ENCODE measurements at regions not wholly inside any gene's neighbourhood (a gene's known extent, or its start where the extent isn't known, plus 50 kb on each side); places are given as distances from the start of the nearest gene placed in this dataset.

DNA sequence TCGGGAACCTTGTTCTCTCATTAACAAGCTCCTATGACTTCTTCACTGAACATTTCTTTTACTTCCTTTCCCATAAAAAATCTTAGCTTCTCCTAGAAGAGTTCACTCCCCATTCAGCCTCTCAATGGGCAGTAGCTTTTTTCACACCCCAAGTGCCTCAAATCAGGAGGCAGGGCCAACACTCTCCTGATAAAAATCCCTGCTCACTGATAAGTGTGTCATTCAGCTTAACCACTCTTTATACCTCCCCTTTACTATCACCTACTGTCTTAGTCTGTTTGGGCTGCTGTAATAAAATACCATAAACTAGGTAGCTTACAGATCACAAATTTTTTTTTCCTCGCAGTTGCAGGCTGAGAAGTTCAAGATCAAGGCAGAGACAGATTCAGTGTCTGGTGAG is 400.4 kb downstream of the WDR72 start:
- no peaks in the 10 kb centered on the region for H3K4me1 ChIP-seq (replicated peaks in 1 of 2; ENCODE audit: control insufficient read depth in 2 of 2, insufficient read depth in 2 of 2, low read length in 2 of 2)
- ChIA-PET POLR2A (no interaction called here), CTCF (ENCODE audit: low intra/inter-chr PET ratio) (no interaction called here)
- no peaks in the 10 kb centered on the region for H3K9me1 ChIP-seq (ENCODE audit: control insufficient read depth, insufficient read depth, low read length)
- H2AFZ ChIP-seq (ENCODE audit: low read depth, low read length): no peak overlapping the region
- no peak overlapping the region for H3K4me2 ChIP-seq (ENCODE audit: insufficient read depth, low read length)
- 0% methylated on average over 2 of the region's 2 CpGs for WGBS (ENCODE audit: insufficient coverage, low coverage, missing lambda C conversion rate)
- H3K9me3 ChIP-seq (replicated peaks; ENCODE audit: control insufficient read depth, insufficient read depth, low read depth, low read length): no peaks in the 10 kb centered on the region
- no peak for TF ChIP-seq CREB1 (IDR thresholded peaks at IDR 0.05)
- no peak for TF ChIP-seq CREB1 (CRISPR knock-in tag; IDR thresholded peaks at IDR 0.05)
- no peak for TF ChIP-seq NR2F6 (CRISPR knock-in tag; IDR thresholded peaks at IDR 0.05)
- no peak for TF ChIP-seq PTTG1 (tag; IDR thresholded peaks at IDR 0.05; ENCODE audit: low read depth)
- no peak for TF ChIP-seq NFIC (IDR thresholded peaks at IDR 0.05)
- TF ChIP-seq ZEB2 (IDR thresholded peaks at IDR 0.05): no peak
- TF ChIP-seq SAFB2 (IDR thresholded peaks at IDR 0.05; ENCODE audit: borderline replicate concordance, low read depth, low read length, severe bottlenecking): no peak
- TF ChIP-seq XRCC3 (IDR thresholded peaks at IDR 0.05): no peak
- TF ChIP-seq, protein P1, sequence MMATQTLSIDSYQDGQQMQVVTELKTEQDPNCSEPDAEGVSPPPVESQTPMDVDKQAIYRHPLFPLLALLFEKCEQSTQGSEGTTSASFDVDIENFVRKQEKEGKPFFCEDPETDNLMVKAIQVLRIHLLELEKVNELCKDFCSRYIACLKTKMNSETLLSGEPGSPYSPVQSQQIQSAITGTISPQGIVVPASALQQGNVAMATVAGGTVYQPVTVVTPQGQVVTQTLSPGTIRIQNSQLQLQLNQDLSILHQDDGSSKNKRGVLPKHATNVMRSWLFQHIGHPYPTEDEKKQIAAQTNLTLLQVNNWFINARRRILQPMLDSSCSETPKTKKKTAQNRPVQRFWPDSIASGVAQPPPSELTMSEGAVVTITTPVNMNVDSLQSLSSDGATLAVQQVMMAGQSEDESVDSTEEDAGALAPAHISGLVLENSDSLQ (IDR thresholded peaks at IDR 0.05): no peak
- TF ChIP-seq, protein P2, sequence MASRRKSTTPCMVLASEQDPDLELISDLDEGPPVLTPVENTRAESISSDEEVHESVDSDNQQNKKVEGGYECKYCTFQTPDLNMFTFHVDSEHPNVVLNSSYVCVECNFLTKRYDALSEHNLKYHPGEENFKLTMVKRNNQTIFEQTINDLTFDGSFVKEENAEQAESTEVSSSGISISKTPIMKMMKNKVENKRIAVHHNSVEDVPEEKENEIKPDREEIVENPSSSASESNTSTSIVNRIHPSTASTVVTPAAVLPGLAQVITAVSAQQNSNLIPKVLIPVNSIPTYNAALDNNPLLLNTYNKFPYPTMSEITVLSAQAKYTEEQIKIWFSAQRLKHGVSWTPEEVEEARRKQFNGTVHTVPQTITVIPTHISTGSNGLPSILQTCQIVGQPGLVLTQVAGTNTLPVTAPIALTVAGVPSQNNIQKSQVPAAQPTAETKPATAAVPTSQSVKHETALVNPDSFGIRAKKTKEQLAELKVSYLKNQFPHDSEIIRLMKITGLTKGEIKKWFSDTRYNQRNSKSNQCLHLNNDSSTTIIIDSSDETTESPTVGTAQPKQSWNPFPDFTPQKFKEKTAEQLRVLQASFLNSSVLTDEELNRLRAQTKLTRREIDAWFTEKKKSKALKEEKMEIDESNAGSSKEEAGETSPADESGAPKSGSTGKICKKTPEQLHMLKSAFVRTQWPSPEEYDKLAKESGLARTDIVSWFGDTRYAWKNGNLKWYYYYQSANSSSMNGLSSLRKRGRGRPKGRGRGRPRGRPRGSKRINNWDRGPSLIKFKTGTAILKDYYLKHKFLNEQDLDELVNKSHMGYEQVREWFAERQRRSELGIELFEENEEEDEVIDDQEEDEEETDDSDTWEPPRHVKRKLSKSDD (conservative IDR thresholded peaks at IDR 0.05; ENCODE audit: low read length): no peak
- no peak for TF ChIP-seq ZNF77 (CRISPR knock-in tag; IDR thresholded peaks at IDR 0.05)
- TF ChIP-seq NFRKB (IDR thresholded peaks at IDR 0.05; ENCODE audit: low read depth): no peak
- no peak for TF ChIP-seq TAF7 (tag; IDR thresholded peaks at IDR 0.05)
- no peak for TF ChIP-seq SMAD2 (IDR thresholded peaks at IDR 0.05; ENCODE audit: low read depth, low read length)
- TF ChIP-seq, protein P3, sequence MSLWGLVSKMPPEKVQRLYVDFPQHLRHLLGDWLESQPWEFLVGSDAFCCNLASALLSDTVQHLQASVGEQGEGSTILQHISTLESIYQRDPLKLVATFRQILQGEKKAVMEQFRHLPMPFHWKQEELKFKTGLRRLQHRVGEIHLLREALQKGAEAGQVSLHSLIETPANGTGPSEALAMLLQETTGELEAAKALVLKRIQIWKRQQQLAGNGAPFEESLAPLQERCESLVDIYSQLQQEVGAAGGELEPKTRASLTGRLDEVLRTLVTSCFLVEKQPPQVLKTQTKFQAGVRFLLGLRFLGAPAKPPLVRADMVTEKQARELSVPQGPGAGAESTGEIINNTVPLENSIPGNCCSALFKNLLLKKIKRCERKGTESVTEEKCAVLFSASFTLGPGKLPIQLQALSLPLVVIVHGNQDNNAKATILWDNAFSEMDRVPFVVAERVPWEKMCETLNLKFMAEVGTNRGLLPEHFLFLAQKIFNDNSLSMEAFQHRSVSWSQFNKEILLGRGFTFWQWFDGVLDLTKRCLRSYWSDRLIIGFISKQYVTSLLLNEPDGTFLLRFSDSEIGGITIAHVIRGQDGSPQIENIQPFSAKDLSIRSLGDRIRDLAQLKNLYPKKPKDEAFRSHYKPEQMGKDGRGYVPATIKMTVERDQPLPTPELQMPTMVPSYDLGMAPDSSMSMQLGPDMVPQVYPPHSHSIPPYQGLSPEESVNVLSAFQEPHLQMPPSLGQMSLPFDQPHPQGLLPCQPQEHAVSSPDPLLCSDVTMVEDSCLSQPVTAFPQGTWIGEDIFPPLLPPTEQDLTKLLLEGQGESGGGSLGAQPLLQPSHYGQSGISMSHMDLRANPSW (CRISPR knock-in tag; IDR thresholded peaks at IDR 0.05): no peak
- no peaks in the 10 kb centered on the region for H3K27me3 ChIP-seq (ENCODE audit: control insufficient read depth in 2 of 2, insufficient read depth in 2 of 2, low read length in 2 of 2)
- DNase-seq (ENCODE audit: extremely low read depth in 1 of 4, low spot score in 3 of 4) (no peak), FAIRE-seq (no peak), ATAC-seq (no peak)
- in situ Hi-C loops (cut with MboI) (no loop called here), intact Hi-C loops (cut with micrococcal nuclease) (no loop called here)
- no TSS peak for BruUV-seq (replicated peaks)
- no peak overlapping the region for H3K4me3 ChIP-seq
- no peak overlapping the region for H3K27ac ChIP-seq (ENCODE audit: extremely low read depth, low read depth, low read length)
- no peak overlapping the region for H3K9ac ChIP-seq (ENCODE audit: insufficient read depth in 1 of 2, low read depth in 2 of 2, low read length in 2 of 2)
- no peaks in the 10 kb centered on the region for H3K36me3 ChIP-seq (ENCODE audit: control insufficient read depth, insufficient read depth, low read length)
- H3K79me2 ChIP-seq (ENCODE audit: control insufficient read depth, insufficient read depth, low read length): no peaks in the 10 kb centered on the region
- no peaks in the 10 kb centered on the region for H4K20me1 ChIP-seq (replicated peaks; ENCODE audit: control insufficient read depth, insufficient read depth, low read length)
